GF-D8 (cell line): ENCODE measurements at regions not wholly inside any gene's neighbourhood (a gene's known extent, or its start where the extent isn't known, plus 50 kb on each side); places are given as distances from the start of the nearest gene placed in this dataset.

ENCODE experiments used
- DNase-seq: peaks from one replicate; lab custom pipeline; 2025; lab: John Stamatoyannopoulos, UW

- DNase-seq, result no peak
Observed at GRCh38 chr14:101135796-101136742, 232.5 kb upstream of the RTL1 start.

GRCh38 chr14:101137234-101137633 is 233.7 kb upstream of the RTL1 start:
- DNase-seq, result no peak

GRCh38 chr14:101147848-101148247 is 244.3 kb upstream of the RTL1 start:
- no peak for DNase-seq

- DNase-seq, result no peak
Observed at GRCh38 chr14:101150039-101150610, 246.6 kb upstream of the RTL1 start.

- no peak for DNase-seq
Observed at GRCh38 chr14:101151226-101151926, 247.9 kb upstream of the RTL1 start.

DNA sequence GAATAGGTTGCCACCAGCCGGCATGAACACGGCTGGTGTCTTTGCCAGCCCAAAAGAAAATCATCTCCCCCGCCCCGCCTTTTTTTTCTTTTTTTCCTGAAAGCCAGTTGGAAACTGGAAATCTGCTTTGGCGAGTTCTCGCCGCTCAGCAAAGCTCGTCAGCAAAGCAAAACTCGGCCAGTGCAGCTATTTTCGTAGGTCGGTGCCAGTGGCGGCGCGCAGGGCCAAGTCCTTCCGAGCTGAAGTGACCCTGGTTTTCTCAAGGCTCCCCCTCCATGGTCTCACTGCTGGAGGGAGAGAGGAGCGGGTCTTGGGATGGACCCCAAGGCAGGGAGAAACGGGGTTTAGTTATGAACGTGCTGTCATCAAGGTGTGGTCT is 248.4 kb upstream of the RTL1 start:
- no peak for DNase-seq

- DNase-seq, result no peak
Observed at GRCh38 chr14:101152855-101153254, 249.3 kb upstream of the RTL1 start.

GRCh38 chr14:101153691-101154090 is 250.2 kb upstream of the RTL1 start:
- no peak for DNase-seq

DNA sequence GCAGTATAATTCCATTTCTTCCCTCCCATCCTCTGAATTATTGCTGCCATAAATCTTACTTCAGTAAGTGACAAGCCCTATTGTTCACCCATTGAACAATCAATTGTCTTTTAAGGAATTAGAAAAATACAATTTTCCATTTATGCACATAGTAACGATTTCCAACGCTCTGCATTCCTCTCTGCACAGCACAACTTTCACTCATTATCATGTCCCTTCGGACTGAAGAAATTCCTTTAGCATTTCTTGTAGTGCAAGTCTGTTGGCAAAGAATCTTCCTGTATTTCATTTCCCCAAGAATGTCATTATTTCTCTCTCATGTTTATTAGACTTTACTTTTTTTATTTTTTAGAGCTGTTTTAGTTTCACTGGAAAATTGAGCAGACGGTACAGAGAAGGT is 252.1 kb upstream of the RTL1 start:
- no peak for DNase-seq

GRCh38 chr14:101167428-101167827 is 263.9 kb upstream of the RTL1 start:
- no peak for DNase-seq

- DNase-seq, result no peak
Observed at GRCh38 chr14:101169267-101169666, 265.7 kb upstream of the RTL1 start.

- DNase-seq, result no peak
Observed at GRCh38 chr14:101171650-101172049, 268.1 kb upstream of the RTL1 start.

- no peak for DNase-seq
Observed at GRCh38 chr14:101173698-101174521, 270.4 kb upstream of the RTL1 start.

DNA sequence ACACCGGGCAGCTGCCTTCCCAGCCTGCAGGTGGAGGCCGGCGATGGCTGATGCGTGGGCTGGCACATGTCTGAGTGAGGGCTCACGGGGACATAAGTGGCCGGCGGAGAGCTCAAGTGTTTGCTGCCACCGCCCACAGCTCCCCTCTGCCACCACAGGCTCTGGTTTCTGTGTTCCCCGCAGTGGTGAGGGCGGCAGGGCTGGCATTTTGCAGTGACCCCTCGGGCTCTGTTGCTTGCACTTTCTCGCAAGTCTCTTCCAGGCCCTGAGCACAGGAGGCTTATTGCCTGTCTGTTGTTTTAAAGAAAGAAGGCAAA is 271.0 kb upstream of the RTL1 start:
- no peak for DNase-seq

DNA sequence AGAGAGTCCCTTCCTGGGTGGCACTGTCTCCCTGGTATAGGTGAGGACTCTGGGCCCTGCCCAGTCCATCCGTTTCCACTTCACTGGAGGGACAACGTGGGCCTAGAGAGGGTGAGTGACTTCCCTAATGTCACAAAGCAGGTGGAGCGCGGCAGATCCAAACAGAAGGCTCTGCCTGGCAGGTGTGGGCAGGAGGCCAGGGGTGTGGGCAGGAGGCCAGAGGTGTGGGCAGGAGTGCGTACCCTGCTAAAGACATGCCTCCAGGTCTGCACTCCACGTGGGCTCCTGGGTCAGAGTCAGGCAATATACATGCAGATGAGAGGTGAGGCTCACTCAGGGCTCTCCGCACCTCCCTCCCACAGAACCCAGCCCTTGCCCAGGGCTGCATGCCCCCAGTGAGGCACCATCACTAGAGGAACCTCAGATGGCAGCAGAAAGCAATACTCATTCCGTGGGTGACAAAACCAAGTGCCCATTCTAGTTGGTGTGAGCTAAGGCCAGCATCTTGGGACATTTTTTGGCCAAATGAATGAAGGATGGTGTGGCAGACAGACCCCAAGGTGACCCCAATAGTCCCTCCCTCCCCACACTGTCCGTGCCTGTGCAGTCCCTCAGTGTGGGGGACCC is 271.6 kb upstream of the RTL1 start:
- DNase-seq, result no peak

- DNase-seq, result no peak
Observed at GRCh38 chr14:101175731-101176534, 272.4 kb upstream of the RTL1 start.

DNA sequence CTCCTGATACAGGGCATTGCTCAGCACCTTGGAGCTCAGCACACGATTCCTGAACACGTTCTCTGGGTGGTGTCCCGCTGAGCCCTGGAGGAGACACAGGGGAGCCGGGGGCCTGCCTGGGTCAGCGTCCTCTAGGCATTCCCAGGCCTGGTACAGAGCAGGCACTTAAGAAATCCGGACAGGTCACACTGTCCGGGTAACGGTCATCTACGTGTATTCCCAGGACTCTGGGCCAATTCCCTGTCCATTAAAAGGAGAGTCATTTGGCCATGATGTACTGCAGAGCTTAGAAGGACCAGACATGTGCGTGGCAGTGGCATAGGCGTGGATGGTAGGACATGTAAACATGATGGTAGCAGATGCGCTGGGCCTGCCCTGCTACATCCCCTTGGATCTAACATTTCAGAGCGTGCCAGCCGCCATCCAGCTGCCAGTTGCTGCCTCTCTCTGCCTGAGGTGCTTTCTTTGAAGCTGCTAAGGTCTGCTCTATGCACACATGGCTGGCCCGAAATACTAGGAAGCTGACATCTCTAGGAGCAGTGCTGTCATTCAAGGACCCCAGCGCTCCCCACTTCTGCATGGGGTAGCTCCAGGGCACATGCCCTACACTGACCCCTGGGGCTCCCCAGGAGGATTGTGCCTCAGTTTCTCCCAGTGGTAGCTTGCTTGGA is 273.1 kb upstream of the RTL1 start:
- no peak for DNase-seq

GRCh38 chr14:101177301-101177971 is 273.9 kb upstream of the RTL1 start:
- DNase-seq, result no peak

- no peak for DNase-seq
Observed at GRCh38 chr14:101178184-101179072, 274.9 kb upstream of the RTL1 start.
